OCI-LY7 (cell line): ENCODE measurements at regions not wholly inside any gene's neighbourhood (a gene's known extent, or its start where the extent isn't known, plus 50 kb on each side); places are given as distances from the start of the nearest gene placed in this dataset.

Experiments used
- CTCF ChIP-seq: fragments of 200-600 bp; sonication (generic); conservative IDR thresholded peaks from 2 replicates; pipeline ENCODE4 v1.5.1; 2014; ENCODE audit warnings: mild to moderate bottlenecking, antibody characterized with exemption, low read length, moderate library complexity, mixed read lengths
- EZH2phosphoT487 ChIP-seq: fragments of 200-600 bp; sonication (generic); IDR thresholded peaks from 2 replicates; pipeline ENCODE4 v1.6.1; 2018; ENCODE audit warnings: low read depth, borderline replicate concordance, mild to moderate bottlenecking, mixed run types, antibody characterized with exemption, low read length, moderate library complexity, mixed read lengths

DNA sequence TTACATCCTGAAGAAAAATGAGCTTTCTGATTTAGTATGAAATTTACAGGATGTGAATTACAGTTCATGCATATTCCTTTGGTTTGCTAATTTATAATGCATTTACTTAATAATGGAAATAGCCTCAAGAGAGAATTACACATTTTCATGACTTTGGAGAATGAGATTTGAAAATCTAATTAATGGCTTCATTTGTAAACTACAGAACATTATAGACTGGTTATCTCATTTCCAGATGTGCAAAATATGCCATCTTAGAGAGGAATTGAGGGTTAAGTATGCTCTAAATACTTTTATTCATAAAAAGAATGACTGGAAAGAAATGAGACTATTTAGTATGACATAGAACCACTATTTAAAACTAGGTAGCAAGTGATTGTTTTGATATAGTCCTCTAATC lies 94.2 kb upstream of the DNAJC10 start:
- no peak for TF ChIP-seq CTCF
- no peak for TF ChIP-seq EZH2phosphoT487
